Tibial nerve (tissue), 4 donors: ENCODE measurements at regions not wholly inside any gene's neighbourhood (a gene's known extent, or its start where the extent isn't known, plus 50 kb on each side); places are given as distances from the start of the nearest gene placed in this dataset.

Experiments
- DNase-seq, 2 donors: peaks; one replicate each; pipeline ENCODE4 v3.0.0-alpha.2; 2019; ENCODE audit warnings: low spot score in 2 of 2
- H3K27ac ChIP-seq, 4 donors: fragments of 200-600 bp; sonication (generic) in 3 of 4; one replicate each; pipeline ENCODE4 v1.5.1; 2017 to 2019; ENCODE audit warnings: mild to moderate bottlenecking in 1 of 4
- H3K27me3 ChIP-seq, 2 donors: fragments of 200-600 bp; sonication (generic) in 1 of 2; one replicate each; pipeline versions ENCODE4 v1.5.1 to v1.6.0; 2017 to 2019
- H3K36me3 ChIP-seq, 3 donors: fragments of 200-600 bp; sonication (generic); one replicate each; pipeline ENCODE4 v1.5.1; 2018 to 2019
- H3K4me1 ChIP-seq, 4 donors: fragments of 200-600 bp; sonication (generic) in 3 of 4; one replicate each; pipeline ENCODE4 v1.5.1; 2017 to 2019
- H3K4me3 ChIP-seq, 4 donors: fragments of 200-600 bp; sonication (generic) in 3 of 4; one replicate each; pipeline ENCODE4 v1.5.1; 2017 to 2019; ENCODE audit warnings: mild to moderate bottlenecking in 1 of 4, moderate library complexity in 1 of 4
- H3K9me3 ChIP-seq, 4 donors: fragments of 200-600 bp; sonication (generic) in 3 of 4; one replicate each; pipeline ENCODE4 v1.5.1; 2017 to 2019
- CTCF ChIP-seq, 5 experiments: fragments of 200-600 bp in 3 of 5; fragments of 450-650 bp in 2 of 5; sonication (generic) in 3 of 5; IDR thresholded peaks; one replicate each; pipeline ENCODE4 v1.5.1; 2016 to 2019; ENCODE audit warnings: antibody characterized with exemption in 5 of 5, mild to moderate bottlenecking in 3 of 5, moderate library complexity in 2 of 5
- EP300 ChIP-seq, 2 donors: sonication (generic); formaldehyde crosslinking; IDR thresholded peaks; one replicate each; pipeline ENCODE4 v1.6.1; 2017; ENCODE audit warnings: antibody characterized with exemption in 2 of 2, mild to moderate bottlenecking in 1 of 2
- POLR2A ChIP-seq, 2 donors: fragments of 450-650 bp; IDR thresholded peaks; one replicate each; pipeline ENCODE4 v1.6.1; 2017; ENCODE audit warnings: antibody characterized with exemption in 2 of 2, mild to moderate bottlenecking in 2 of 2, moderate library complexity in 2 of 2
- WGBS, 2 donors: methylation state at CpG; one replicate each; pipeline ENCODE4 v1.1.5; 2018; 5-methylcytosine and 5-hydroxymethylcytosine counted together

- H3K9me3 ChIP-seq, result no peaks in the 10 kb centered on the region
- no peaks in the 10 kb centered on the region for H3K36me3 ChIP-seq
- no peak for DNase-seq
- H3K27me3 ChIP-seq, result no peaks in the 10 kb centered on the region
- H3K4me1 ChIP-seq, result peaks cover 0 to 11% (median 0%) of the 10 kb centered on the region in 4 donors
- TF ChIP-seq EP300 (IDR thresholded peaks at IDR 0.05) (no peak), POLR2A (IDR thresholded peaks at IDR 0.05) (no peak), CTCF (IDR thresholded peaks at IDR 0.05) (no peak)
- H3K27ac ChIP-seq, result no peak overlapping the region
- WGBS, 2 donors, result 39 to 42% methylated on average over 6 of the region's 6 CpGs
- H3K4me3 ChIP-seq, result no peak overlapping the region
These were observed 372.8 kb upstream of the SMIM21 start for GRCh38 chr18:75800331-75800648.

- Histone ChIP-seq H3K36me3 (no peaks in the 10 kb centered on the region), H3K4me1 (peaks cover 0 to 11% (median 0%) of the 10 kb centered on the region in 4 donors), H3K9me3 (no peaks in the 10 kb centered on the region), H3K4me3 (no peak overlapping the region), H3K27ac (no peak overlapping the region), H3K27me3 (no peaks in the 10 kb centered on the region)
- no peak for DNase-seq
- WGBS, 2 donors, result 64 to 68% methylated on average over 10 of the region's 10 CpGs
- TF ChIP-seq CTCF (IDR thresholded peaks at IDR 0.05) (no peak), POLR2A (IDR thresholded peaks at IDR 0.05) (no peak), EP300 (IDR thresholded peaks at IDR 0.05) (no peak)
These were observed 372.2 kb upstream of the SMIM21 start for GRCh38 chr18:75799449-75800330.

GRCh38 chr18:75797046-75797445 is 369.5 kb upstream of the SMIM21 start:
- Histone ChIP-seq H3K4me1 (peaks cover 0 to 11% (median 0%) of the 10 kb centered on the region in 4 donors), H3K27ac (no peak overlapping the region), H3K27me3 (no peaks in the 10 kb centered on the region), H3K36me3 (no peaks in the 10 kb centered on the region), H3K4me3 (no peak overlapping the region), H3K9me3 (peaks cover 0 to 16% (median 0%) of the 10 kb centered on the region in 4 donors)
- no peak for DNase-seq
- TF ChIP-seq EP300 (IDR thresholded peaks at IDR 0.05), result no peak
- TF ChIP-seq CTCF (IDR thresholded peaks at IDR 0.05), result no peak
- no peak for TF ChIP-seq POLR2A (IDR thresholded peaks at IDR 0.05)
- WGBS, 2 donors, result 81% methylated on average over 1 of the region's 1 CpG

- no peak for DNase-seq
- no peaks in the 10 kb centered on the region for H3K4me1 ChIP-seq
- no peak overlapping the region for H3K27ac ChIP-seq
- H3K4me3 ChIP-seq, result no peak overlapping the region
- WGBS, 2 donors, result 56 to 66% methylated on average over 2 of the region's 2 CpGs
- no peak for TF ChIP-seq EP300 (IDR thresholded peaks at IDR 0.05)
- TF ChIP-seq CTCF (IDR thresholded peaks at IDR 0.05), result no peak
- no peak for TF ChIP-seq POLR2A (IDR thresholded peaks at IDR 0.05)
- peaks cover 0 to 16% (median 0%) of the 10 kb centered on the region in 4 donors for H3K9me3 ChIP-seq
- H3K36me3 ChIP-seq, result no peaks in the 10 kb centered on the region
- no peaks in the 10 kb centered on the region for H3K27me3 ChIP-seq
These were observed 363.3 kb upstream of the SMIM21 start for GRCh38 chr18:75790796-75791195.

GRCh38 chr18:75790111-75790510 is 362.6 kb upstream of the SMIM21 start:
- Histone ChIP-seq H3K9me3 (peaks cover 0 to 16% (median 0%) of the 10 kb centered on the region in 4 donors), H3K4me1 (no peaks in the 10 kb centered on the region), H3K4me3 (no peak overlapping the region), H3K36me3 (no peaks in the 10 kb centered on the region), H3K27ac (no peak overlapping the region), H3K27me3 (no peaks in the 10 kb centered on the region)
- 82 to 88% methylated on average over 2 of the region's 2 CpGs for WGBS, 2 donors
- DNase-seq, result no peak
- TF ChIP-seq CTCF (IDR thresholded peaks at IDR 0.05) (no peak), EP300 (IDR thresholded peaks at IDR 0.05) (no peak), POLR2A (IDR thresholded peaks at IDR 0.05) (no peak)
